Activated CD8-positive, alpha-beta T cell treated with anti-CD3 and anti-CD28 coated beads for 36 hours (primary cell): ENCODE measurements at regions not wholly inside any gene's neighbourhood (a gene's known extent, or its start where the extent isn't known, plus 50 kb on each side); places are given as distances from the start of the nearest gene placed in this dataset.

Source experiments
- ATAC-seq: fragments of 200-7000 bp; cut with Tn5 transposase; one replicate; pipeline ENCODE4 v1.10.0; 2021; ENCODE audit warnings: mild to moderate bottlenecking, moderate library complexity
- CTCF ChIA-PET: fragments of 350-600 bp; sonication (Branson Sonifier 250); formaldehyde crosslinking; loops from one replicate; lab custom pipeline; 2021; ENCODE audit warnings: antibody characterized with exemption; lab: Charles Lee
- POLR2A ChIA-PET: fragments of 350-600 bp; sonication (Branson Sonifier 250); formaldehyde crosslinking; loops from one replicate; lab custom pipeline; 2021; ENCODE audit warnings: antibody characterized with exemption; lab: Charles Lee
- DNase-seq: peaks from one replicate; pipeline ENCODE4 v3.0.0-alpha.2; 2020
- H3K27ac Mint-ChIP-seq: one replicate; pipeline ENCODE4 v1.8.0; 2021; ENCODE audit warnings: mild to moderate bottlenecking, mixed read lengths
- H3K27me3 Mint-ChIP-seq: one replicate; pipeline ENCODE4 v1.8.0; 2021; ENCODE audit warnings: mixed read lengths
- H3K36me3 Mint-ChIP-seq: one replicate; pipeline ENCODE4 v1.8.0; 2021; ENCODE audit warnings: low read depth, mixed read lengths
- H3K4me1 Mint-ChIP-seq: one replicate; pipeline ENCODE4 v1.8.0; 2021; ENCODE audit warnings: low read depth, mixed read lengths
- H3K4me3 Mint-ChIP-seq: one replicate; pipeline ENCODE4 v1.8.0; 2021; ENCODE audit warnings: mild to moderate bottlenecking, moderate library complexity, mixed read lengths
- H3K9me3 Mint-ChIP-seq: one replicate; pipeline ENCODE4 v1.8.0; 2021; ENCODE audit warnings: mixed read lengths
- CTCF ChIP-seq: fragments of 200-600 bp; IDR thresholded peaks from one replicate; pipeline ENCODE4 v1.8.0; 2022; ENCODE audit warnings: antibody characterized with exemption, mild to moderate bottlenecking
- intact Hi-C: fragments of 100-400 bp; cut with micrococcal nuclease; formaldehyde crosslinking; loops from one replicate; pipeline ENCODE4 v1.10.0; 2022

- ChIA-PET POLR2A (no interaction called here), CTCF (no interaction called here)
- intact Hi-C loops, result no loop called here
- TF ChIP-seq CTCF, result no peak
- Mint-ChIP-seq H3K4me1 (no peaks in the 10 kb centered on the region), H3K4me3 (no peak overlapping the region), H3K9me3 (no peaks in the 10 kb centered on the region), H3K36me3 (no peaks in the 10 kb centered on the region), H3K27ac (no peak overlapping the region), H3K27me3 (no peaks in the 10 kb centered on the region)
- no peak for ATAC-seq
- DNase-seq, result no peak
These were observed 773.5 kb downstream of the XPNPEP1 start for GRCh38 chr10:109149666-109150350.

GRCh38 chr10:109127363-109127762 is 795.9 kb downstream of the XPNPEP1 start:
- Mint-ChIP-seq H3K4me3 (no peak overlapping the region), H3K27ac (no peak overlapping the region), H3K27me3 (no peaks in the 10 kb centered on the region), H3K36me3 (no peaks in the 10 kb centered on the region), H3K4me1 (no peaks in the 10 kb centered on the region), H3K9me3 (peaks cover 4% of the 10 kb centered on the region)
- ChIA-PET CTCF (no interaction called here), POLR2A (no interaction called here)
- no peak for ATAC-seq
- DNase-seq, result no peak
- no peak for TF ChIP-seq CTCF
- intact Hi-C loops, result no loop called here

GRCh38 chr10:109126541-109126940 is 796.8 kb downstream of the XPNPEP1 start:
- intact Hi-C loops, result no loop called here
- no peak for TF ChIP-seq CTCF
- H3K27ac Mint-ChIP-seq, result no peak overlapping the region
- no peaks in the 10 kb centered on the region for H3K36me3 Mint-ChIP-seq
- no peak overlapping the region for H3K4me3 Mint-ChIP-seq
- peaks cover 4% of the 10 kb centered on the region for H3K9me3 Mint-ChIP-seq
- ATAC-seq (no peak), DNase-seq (no peak)
- H3K4me1 Mint-ChIP-seq, result no peaks in the 10 kb centered on the region
- POLR2A ChIA-PET, result no interaction called here
- no peaks in the 10 kb centered on the region for H3K27me3 Mint-ChIP-seq
- CTCF ChIA-PET, result no interaction called here

GRCh38 chr10:109126016-109126415 is 797.3 kb downstream of the XPNPEP1 start:
- Mint-ChIP-seq H3K4me1 (no peaks in the 10 kb centered on the region), H3K4me3 (no peak overlapping the region), H3K36me3 (no peaks in the 10 kb centered on the region), H3K9me3 (peaks cover 4% of the 10 kb centered on the region), H3K27ac (no peak overlapping the region), H3K27me3 (no peaks in the 10 kb centered on the region)
- POLR2A ChIA-PET, result no interaction called here
- intact Hi-C loops, result no loop called here
- no peak for DNase-seq
- ATAC-seq, result no peak
- CTCF ChIA-PET, result no interaction called here
- no peak for TF ChIP-seq CTCF

GRCh38 chr10:109115179-109115578 is 808.1 kb downstream of the XPNPEP1 start:
- TF ChIP-seq CTCF, result no peak
- ATAC-seq (no peak), DNase-seq (no peak)
- POLR2A ChIA-PET, result no interaction called here
- Mint-ChIP-seq H3K36me3 (no peaks in the 10 kb centered on the region), H3K27me3 (no peaks in the 10 kb centered on the region), H3K27ac (no peak overlapping the region), H3K4me1 (no peaks in the 10 kb centered on the region), H3K9me3 (peaks cover 9% of the 10 kb centered on the region), H3K4me3 (no peak overlapping the region)
- CTCF ChIA-PET, result no interaction called here
- intact Hi-C loops, result no loop called here
